Loucy (cell line): ENCODE measurements at regions not wholly inside any gene's neighbourhood (a gene's known extent, or its start where the extent isn't known, plus 50 kb on each side); places are given as distances from the start of the nearest gene placed in this dataset.

ENCODE experiments used
- EZH2phosphoT487 ChIP-seq: fragments of 200-600 bp; IDR thresholded peaks from 2 replicates; pipeline ENCODE4 v1.6.1; 2018; ENCODE audit warnings: antibody characterized with exemption, mild to moderate bottlenecking, moderate library complexity, borderline replicate concordance
- TF ChIP-seq, protein P1 (sequence below): fragments of 200-600 bp; sonication (generic); conservative IDR thresholded peaks from 2 replicates; pipeline ENCODE4 v1.5.1; 2014; ENCODE audit warnings: mild to moderate bottlenecking, antibody characterized with exemption, low read length

DNA sequence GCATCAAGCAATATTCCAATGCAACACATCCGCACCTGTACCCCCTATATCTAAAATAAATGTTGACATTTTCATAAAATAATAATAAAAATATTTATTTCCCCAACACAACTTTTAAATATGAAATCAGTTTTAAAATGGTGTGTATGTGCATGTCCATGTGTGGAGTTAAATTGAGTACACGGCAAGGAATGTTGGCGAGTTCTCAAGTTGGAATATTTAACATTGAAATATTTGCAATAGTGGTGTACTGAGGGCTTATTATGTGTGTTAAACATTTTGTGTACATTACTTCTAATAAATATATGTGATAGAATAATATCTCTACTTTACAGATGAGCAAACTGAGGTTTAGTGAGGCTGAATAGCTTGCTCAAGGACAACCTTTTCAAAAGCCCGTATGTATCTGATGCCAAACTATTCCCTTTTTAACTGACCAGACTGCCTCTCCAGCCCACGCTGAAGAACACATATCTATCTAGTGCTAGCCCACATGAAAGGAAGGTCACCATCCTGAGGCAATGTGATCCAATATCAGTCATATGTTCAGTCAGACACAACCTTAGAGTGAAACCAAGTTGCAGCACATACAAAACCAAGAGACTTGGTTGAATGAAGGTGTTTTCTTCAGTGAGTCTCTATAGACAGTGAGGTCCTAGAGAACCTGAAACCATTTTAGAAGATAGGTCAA, 192.2 kb upstream of the CDH11 start:
- TF ChIP-seq EZH2phosphoT487: no peak
- TF ChIP-seq, protein P1, sequence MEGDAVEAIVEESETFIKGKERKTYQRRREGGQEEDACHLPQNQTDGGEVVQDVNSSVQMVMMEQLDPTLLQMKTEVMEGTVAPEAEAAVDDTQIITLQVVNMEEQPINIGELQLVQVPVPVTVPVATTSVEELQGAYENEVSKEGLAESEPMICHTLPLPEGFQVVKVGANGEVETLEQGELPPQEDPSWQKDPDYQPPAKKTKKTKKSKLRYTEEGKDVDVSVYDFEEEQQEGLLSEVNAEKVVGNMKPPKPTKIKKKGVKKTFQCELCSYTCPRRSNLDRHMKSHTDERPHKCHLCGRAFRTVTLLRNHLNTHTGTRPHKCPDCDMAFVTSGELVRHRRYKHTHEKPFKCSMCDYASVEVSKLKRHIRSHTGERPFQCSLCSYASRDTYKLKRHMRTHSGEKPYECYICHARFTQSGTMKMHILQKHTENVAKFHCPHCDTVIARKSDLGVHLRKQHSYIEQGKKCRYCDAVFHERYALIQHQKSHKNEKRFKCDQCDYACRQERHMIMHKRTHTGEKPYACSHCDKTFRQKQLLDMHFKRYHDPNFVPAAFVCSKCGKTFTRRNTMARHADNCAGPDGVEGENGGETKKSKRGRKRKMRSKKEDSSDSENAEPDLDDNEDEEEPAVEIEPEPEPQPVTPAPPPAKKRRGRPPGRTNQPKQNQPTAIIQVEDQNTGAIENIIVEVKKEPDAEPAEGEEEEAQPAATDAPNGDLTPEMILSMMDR: no peak
